GM12891 (cell line): ENCODE measurements at regions not wholly inside any gene's neighbourhood (a gene's known extent, or its start where the extent isn't known, plus 50 kb on each side); places are given as distances from the start of the nearest gene placed in this dataset.

Source experiments
- POLR2A ChIP-seq: IDR thresholded peaks from 2 replicates; pipeline ENCODE4 v1.6.1; 2011; ENCODE audit warnings: low read depth, low read length, control low read depth
- POLR2AphosphoS5 ChIP-seq: IDR thresholded peaks from 2 replicates; pipeline ENCODE4 v1.6.1; 2011; ENCODE audit warnings: low read depth, low read length, control low read depth

DNA sequence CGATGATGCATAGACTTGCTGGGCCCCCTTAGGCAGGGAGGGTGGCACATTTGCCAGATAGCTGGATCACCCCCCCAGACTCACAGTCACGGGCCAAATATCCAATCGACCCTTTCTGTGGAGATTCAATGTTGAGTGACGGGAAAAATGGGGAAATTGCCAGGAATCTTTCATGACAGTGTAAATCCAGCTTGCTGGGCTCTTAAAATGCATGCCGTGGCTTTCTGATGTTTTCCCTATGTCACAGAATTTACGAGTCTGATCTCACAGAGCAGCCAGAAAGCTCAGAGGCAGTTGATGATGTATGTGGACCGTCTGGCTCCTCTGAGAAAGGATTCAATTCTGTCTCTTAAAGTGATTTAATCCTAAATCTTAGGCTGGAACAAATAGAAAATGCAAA, 150.1 kb upstream of the ZNF644 start:
- TF ChIP-seq POLR2A (no peak), POLR2AphosphoS5 (no peak)
